Smooth muscle cell (in vitro differentiated cells): ENCODE measurements at regions not wholly inside any gene's neighbourhood (a gene's known extent, or its start where the extent isn't known, plus 50 kb on each side); places are given as distances from the start of the nearest gene placed in this dataset.

Source experiments
- DNase-seq: peaks from one replicate; lab custom pipeline; 2025; ENCODE audit not compliant: unreplicated experiment; lab: John Stamatoyannopoulos, UW
- H2AFZ ChIP-seq: fragments of 200-600 bp; sonication (generic); 2 replicates; pipeline ENCODE4 v1.6.0; 2016; ENCODE audit warnings: antibody characterized with exemption, low read depth, mild to moderate bottlenecking
- H3F3A ChIP-seq: fragments of 200-600 bp; sonication (generic); 2 replicates; pipeline ENCODE4 v1.6.0; 2017; ENCODE audit warnings: antibody characterized with exemption, low read depth
- H3K27ac ChIP-seq: fragments of 200-600 bp; sonication (generic); 2 replicates; pipeline ENCODE4 v1.5.1; 2016; ENCODE audit warnings: low read depth, mild to moderate bottlenecking
- H3K27me3 ChIP-seq: fragments of 200-600 bp; sonication (generic); 2 replicates; pipeline ENCODE4 v1.6.1; 2016; ENCODE audit warnings: low read depth, mild to moderate bottlenecking
- H3K36me3 ChIP-seq: fragments of 200-600 bp; sonication (generic); 2 replicates; pipeline ENCODE4 v1.5.1; 2016; ENCODE audit warnings: low read depth
- H3K4me1 ChIP-seq: fragments of 200-600 bp; sonication (generic); 2 replicates; pipeline ENCODE4 v1.5.1; 2016; ENCODE audit warnings: low read depth
- H3K4me2 ChIP-seq: fragments of 200-600 bp; sonication (generic); 2 replicates; pipeline ENCODE4 v1.6.0; 2016; ENCODE audit warnings: mild to moderate bottlenecking
- H3K4me3 ChIP-seq: fragments of 200-600 bp; sonication (generic); 2 replicates; pipeline ENCODE4 v1.5.1; 2016; ENCODE audit warnings: mild to moderate bottlenecking
- H3K79me2 ChIP-seq: fragments of 200-600 bp; sonication (generic); 2 replicates; pipeline ENCODE4 v1.6.0; 2016; ENCODE audit warnings: low read depth, mild to moderate bottlenecking
- H3K9ac ChIP-seq: fragments of 200-600 bp; sonication (generic); 2 replicates; pipeline ENCODE4 v1.6.0; 2016; ENCODE audit warnings: low read depth
- H3K9me3 ChIP-seq: fragments of 200-600 bp; sonication (generic); replicated peaks from 2 replicates; pipeline ENCODE4 v1.5.1; 2016; ENCODE audit warnings: low read depth
- H4K20me1 ChIP-seq: fragments of 200-600 bp; sonication (generic); 2 replicates; pipeline ENCODE4 v1.6.0; 2016; ENCODE audit warnings: low read depth
- WGBS: methylation state at CpG from one replicate; pipeline ENCODE4 v1.1.7; 2016; ENCODE audit warnings: low lambda C conversion rate; 5-methylcytosine and 5-hydroxymethylcytosine counted together
- TF ChIP-seq, protein P1 (sequence below): fragments of 200-600 bp; sonication (generic); IDR thresholded peaks from 2 replicates; pipeline ENCODE4 v1.5.1; 2017; ENCODE audit warnings: borderline replicate concordance, mild to moderate bottlenecking, antibody characterized with exemption; ENCODE audit not compliant: insufficient read depth, poor library complexity, severe bottlenecking

- Histone ChIP-seq H3K4me3 (no peak overlapping the region), H3K27me3 (peaks cover 4% of the 10 kb centered on the region), H3K4me2 (no peak overlapping the region), H3K36me3 (no peaks in the 10 kb centered on the region), H3F3A (no peaks in the 10 kb centered on the region), H3K9me3 (no peaks in the 10 kb centered on the region), H3K9ac (no peak overlapping the region), H3K4me1 (no peaks in the 10 kb centered on the region), H3K79me2 (no peaks in the 10 kb centered on the region), H4K20me1 (no peaks in the 10 kb centered on the region), H2AFZ (no peak overlapping the region), H3K27ac (no peak overlapping the region)
- TF ChIP-seq, protein P1, sequence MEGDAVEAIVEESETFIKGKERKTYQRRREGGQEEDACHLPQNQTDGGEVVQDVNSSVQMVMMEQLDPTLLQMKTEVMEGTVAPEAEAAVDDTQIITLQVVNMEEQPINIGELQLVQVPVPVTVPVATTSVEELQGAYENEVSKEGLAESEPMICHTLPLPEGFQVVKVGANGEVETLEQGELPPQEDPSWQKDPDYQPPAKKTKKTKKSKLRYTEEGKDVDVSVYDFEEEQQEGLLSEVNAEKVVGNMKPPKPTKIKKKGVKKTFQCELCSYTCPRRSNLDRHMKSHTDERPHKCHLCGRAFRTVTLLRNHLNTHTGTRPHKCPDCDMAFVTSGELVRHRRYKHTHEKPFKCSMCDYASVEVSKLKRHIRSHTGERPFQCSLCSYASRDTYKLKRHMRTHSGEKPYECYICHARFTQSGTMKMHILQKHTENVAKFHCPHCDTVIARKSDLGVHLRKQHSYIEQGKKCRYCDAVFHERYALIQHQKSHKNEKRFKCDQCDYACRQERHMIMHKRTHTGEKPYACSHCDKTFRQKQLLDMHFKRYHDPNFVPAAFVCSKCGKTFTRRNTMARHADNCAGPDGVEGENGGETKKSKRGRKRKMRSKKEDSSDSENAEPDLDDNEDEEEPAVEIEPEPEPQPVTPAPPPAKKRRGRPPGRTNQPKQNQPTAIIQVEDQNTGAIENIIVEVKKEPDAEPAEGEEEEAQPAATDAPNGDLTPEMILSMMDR = no peak
- no peak for DNase-seq
- 100% methylated on average over 2 of the region's 2 CpGs for WGBS
Measured at GRCh38 chr17:52244689-52245088, 86.2 kb upstream of the CA10 start.

DNA sequence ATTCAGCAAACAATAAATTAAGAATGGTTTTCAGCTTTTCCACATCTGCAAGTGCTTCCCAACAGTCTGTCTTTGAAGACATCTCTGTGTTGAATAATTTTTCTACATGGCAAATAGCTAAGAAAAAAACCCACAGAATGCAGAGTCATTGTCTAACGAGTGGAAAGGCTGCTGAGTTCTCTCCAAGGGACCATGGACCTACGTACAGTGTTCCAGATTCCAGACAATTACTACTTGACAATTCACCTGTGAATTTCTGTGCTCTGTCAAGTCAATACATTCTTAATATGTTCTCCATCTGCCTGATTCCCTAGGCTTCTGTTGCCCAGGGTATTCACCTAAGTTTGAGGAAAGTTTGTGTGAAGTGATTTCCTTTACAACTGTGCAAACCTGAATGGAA, 83.8 kb upstream of the CA10 start:
- H3F3A ChIP-seq = no peaks in the 10 kb centered on the region
- H3K79me2 ChIP-seq = no peaks in the 10 kb centered on the region
- H3K27ac ChIP-seq = no peak overlapping the region

DNA sequence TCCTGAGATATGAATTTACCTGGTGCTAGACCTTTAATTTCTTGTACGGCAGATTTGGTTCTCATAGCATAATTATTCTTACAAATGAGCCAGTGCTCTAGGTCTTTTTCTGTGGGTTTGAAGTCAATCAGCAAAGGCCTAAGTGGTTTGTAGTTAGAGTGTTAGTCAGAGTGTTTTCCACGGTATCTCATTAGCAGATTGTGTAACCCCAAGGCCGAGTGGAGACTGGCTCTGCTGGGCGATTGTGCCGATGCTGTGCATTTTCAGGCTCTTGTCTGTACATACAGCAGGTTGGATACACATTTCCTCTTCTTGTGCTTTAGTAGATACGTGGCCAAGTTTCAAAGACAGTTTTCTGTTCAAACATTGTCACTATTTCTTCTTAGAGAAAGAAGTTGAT, 78.6 kb upstream of the CA10 start:
- Histone ChIP-seq H3K9me3 (no peaks in the 10 kb centered on the region), H4K20me1 (no peaks in the 10 kb centered on the region), H3K4me3 (no peak overlapping the region), H3K4me1 (no peaks in the 10 kb centered on the region), H3K27ac (no peak overlapping the region), H3F3A (no peaks in the 10 kb centered on the region), H3K4me2 (no peak overlapping the region), H3K36me3 (no peaks in the 10 kb centered on the region), H3K79me2 (no peaks in the 10 kb centered on the region), H2AFZ (no peak overlapping the region), H3K27me3 (no peaks in the 10 kb centered on the region), H3K9ac (no peak overlapping the region)
- 53% methylated on average over 6 of the region's 6 CpGs for WGBS
- TF ChIP-seq, protein P1 = no peak
- DNase-seq = no peak

More for the DNA sequence above, 83.8 kb upstream of the CA10 start:
- Histone ChIP-seq H4K20me1 (no peaks in the 10 kb centered on the region), H3K9ac (no peak overlapping the region), H3K4me2 (no peak overlapping the region), H2AFZ (no peak overlapping the region), H3K4me3 (no peak overlapping the region), H3K9me3 (no peaks in the 10 kb centered on the region), H3K36me3 (no peaks in the 10 kb centered on the region), H3K27me3 (no peaks in the 10 kb centered on the region), H3K4me1 (no peaks in the 10 kb centered on the region)
- TF ChIP-seq, protein P1 = no peak
- DNase-seq = no peak
- 86% methylated on average over 2 of the region's 2 CpGs for WGBS

DNA sequence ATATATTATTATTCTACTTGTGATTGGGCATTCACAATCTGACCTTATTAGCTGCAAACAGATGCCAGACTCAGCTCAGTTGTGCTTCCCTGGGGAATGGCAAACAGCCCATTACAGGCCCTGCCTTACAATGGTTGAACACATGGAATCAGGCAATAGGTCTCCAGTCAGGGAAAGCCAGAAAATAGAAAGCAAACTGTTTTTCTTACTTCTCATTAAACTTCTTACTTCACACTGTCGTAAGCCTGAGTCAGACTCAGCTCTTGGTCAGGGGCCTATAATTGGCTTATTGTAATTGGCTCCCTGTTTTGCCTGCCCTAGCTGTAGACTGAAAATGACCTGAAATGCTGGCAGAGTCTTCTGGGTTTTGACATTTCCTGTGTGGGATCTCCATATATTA, 77.0 kb upstream of the CA10 start:
- Histone ChIP-seq H3K36me3 (no peaks in the 10 kb centered on the region), H3K9me3 (no peaks in the 10 kb centered on the region), H3K27me3 (no peaks in the 10 kb centered on the region), H3F3A (no peaks in the 10 kb centered on the region), H4K20me1 (no peaks in the 10 kb centered on the region), H3K27ac (no peak overlapping the region), H2AFZ (no peak overlapping the region), H3K79me2 (no peaks in the 10 kb centered on the region), H3K4me2 (no peak overlapping the region), H3K4me1 (no peaks in the 10 kb centered on the region), H3K9ac (no peak overlapping the region), H3K4me3 (no peak overlapping the region)
- TF ChIP-seq, protein P1 = no peak
- DNase-seq = no peak
- 74% methylated on average over 1 of the region's 1 CpG for WGBS
